HG03520 (cell line): ENCODE measurements at regions not wholly inside any gene's neighbourhood (a gene's known extent, or its start where the extent isn't known, plus 50 kb on each side); places are given as distances from the start of the nearest gene placed in this dataset.
"Not testable (repeated sequence)": the region's sequence is repeated elsewhere in the genome, so short reads cannot be mapped to it uniquely, and the experiment has no call there.

ENCODE experiments used
- ATAC-seq: cut with Tn5 transposase; IDR thresholded peaks from one replicate; pipeline ENCODE4 v1.9.1; 2021; ENCODE audit warnings: mild to moderate bottlenecking, moderate library complexity; ENCODE audit not compliant: unreplicated experiment

DNA sequence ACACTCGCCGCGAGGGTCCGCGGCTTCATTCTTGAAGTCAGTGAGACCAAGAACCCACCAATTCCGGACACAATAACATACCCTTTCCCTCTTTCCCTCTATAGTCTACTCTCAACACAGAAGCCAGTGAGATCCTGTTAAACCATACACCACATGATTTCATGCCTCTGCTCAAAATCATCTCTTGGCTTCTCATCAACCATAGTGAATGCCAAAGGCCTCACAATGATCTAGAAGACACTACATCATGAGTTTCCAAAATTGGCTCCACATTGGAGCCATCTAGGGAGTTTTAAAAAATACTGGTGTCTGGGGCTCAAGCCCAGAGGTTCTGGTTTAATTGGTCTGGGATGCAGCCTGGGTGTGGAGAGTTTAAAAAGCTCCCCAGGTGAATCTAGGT is 124.5 kb downstream of the EFNB1 start:
- ATAC-seq, result no peak

DNA sequence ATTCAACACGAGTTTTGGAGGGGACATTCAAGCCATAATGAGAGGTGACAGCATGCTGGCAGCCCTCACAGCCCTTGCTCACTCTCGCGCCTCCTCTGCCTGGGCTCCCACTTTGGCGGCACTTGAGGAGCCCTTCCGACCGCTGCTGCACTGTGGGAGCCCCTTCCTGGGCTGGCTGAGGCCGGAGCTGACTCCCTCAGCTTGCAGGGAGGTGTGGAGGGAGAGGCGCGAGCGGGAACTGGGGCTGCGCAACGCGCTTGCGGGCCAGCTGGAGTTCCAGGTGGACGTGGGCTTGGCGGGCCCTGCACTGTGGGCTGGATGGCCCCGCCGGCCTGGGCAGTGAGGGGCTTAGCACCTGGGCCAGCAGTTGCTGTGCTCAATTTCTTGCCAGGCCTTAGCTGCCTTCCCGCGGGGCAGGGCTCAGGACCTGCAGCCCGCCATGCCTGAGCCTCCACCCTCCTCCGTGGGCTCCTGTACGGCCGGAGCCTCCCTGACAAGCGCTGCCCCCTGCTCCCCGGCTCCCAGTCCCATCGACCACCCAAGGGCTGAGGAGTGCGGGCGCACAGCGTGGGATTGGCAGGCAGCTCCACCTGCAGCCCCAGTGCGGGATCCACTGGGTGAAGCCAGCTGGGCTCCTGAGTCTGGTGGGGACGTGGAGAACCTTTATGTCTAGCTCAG is 123.3 kb downstream of the EFNB1 start:
- not testable (repeated sequence) for ATAC-seq

DNA sequence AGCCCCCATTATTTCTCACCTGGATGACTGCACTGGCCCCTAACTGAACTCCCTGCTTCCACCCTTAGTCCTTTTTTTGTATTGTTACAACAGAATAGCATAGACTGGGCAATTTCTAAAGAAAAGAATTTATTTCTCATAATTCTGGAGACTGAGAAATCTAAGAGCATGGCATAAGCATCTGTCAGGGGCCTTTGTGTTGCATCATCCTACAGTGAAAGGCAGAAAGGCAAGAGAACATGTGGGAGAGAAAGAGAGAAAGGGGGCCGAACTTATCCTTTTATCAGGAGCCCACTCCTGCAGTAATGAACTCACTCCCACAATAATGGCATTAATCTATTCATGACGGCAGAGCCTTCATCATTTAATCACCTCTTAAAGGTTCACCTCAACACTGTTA is 122.1 kb downstream of the EFNB1 start:
- ATAC-seq, result no peak

DNA sequence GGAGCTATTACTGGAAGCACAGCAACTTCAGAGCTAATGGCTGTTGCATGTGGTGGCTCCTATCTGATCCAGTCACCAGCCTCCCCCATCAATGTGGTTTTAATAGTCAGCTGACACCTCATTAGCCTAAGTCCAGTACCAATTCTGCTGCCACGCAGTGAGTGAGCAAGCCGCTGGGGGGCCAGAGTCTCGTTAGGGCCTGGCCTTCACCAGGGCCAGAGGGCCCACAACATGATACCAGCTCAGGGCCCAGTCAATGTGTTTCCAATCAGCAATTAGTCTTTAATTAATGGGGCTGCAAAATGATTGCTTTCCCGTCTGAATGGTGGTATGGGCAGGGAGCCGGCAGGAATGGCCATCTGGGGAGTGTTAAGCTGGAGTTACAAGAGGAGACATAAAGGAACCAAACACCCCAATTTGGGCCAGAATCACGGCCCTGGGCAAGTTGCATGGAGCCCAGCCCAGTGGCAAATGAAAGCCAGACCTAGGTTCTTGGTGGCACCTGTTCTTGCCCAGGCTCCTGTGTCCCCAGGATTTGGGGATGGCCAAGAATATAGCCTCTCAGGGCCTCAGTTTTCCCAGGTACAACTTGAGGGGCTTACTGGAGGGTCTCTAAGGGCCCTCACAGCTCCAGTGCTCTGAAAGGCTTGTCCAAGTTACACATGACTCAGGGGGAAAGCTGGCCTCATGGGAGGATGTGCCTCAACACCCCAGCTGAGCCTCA is 119.2 kb downstream of the EFNB1 start:
- ATAC-seq, result no peak

DNA sequence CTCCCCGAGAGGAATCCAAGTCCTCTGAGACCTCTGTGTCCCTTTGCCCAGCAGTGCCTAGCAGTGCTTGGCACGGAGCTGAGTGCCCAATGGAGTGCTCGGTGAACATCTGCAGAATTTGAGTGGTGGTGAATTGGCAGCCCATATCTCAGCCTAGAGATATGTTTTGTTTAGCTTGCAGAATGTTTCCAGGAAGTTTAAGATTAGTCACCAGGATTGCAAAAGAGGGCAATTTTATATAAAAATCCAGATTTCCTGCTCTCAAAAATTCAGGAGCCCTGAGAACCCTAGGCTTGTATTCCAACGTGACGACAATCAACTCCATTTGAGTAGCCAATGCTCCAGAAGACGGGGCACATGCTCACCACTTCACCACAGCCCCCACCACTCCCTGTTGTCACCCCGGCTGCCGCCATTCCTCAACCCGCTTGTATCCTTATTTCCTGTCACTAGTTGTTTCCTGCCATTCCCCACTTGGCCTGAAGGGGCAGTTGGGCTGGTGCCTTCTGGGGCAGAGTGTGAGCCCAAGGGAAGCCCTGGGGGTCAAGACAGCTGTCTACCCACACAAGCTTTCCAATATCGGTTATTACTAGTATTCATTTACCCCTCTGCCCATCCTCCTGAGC is 116.9 kb downstream of the EFNB1 start:
- no peak for ATAC-seq

DNA sequence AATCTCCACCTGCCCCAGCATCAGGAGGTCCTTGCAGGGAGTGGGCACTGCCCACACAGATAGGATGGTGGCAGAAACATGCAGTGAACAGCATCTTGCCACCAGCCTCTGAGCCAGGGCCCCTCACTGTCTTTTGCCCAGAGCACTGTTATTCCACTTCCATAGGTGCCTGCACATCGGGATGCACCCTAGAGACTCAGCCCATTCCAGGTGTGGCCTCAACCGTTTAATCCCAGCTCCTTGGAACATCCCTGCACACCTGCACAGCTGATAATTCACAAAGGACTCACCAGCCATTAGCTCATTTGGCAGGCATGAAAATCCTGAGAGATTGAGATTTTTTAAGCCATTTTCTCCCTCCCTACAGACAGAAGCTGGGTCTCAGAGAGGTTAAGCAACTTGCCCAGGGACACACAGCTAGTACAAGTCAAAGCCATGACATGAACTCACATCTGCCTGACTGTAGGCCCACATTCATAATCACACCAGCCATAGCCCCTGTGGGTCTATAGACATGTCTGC is 116.3 kb downstream of the EFNB1 start:
- ATAC-seq, result no peak

DNA sequence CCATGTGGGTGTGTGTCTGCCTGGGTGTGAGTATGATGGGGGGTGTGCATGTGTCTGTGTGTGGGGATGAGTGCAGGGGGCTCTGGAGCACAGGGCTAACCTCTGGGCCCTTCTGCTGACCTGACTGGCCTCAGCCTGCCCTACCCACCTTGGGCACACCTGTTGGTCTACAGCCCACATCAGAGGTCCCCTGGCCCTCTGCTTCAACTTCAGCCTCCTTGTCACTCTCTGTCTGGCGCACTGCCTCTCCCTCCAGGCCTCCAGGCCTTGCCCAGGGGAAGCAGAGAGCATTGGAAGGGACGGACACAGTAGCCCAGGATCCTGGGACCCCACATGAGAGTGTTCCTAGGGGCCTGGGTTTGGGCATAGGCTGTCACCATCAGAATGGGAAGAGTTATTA is 115.4 kb downstream of the EFNB1 start:
- ATAC-seq, result no peak

DNA sequence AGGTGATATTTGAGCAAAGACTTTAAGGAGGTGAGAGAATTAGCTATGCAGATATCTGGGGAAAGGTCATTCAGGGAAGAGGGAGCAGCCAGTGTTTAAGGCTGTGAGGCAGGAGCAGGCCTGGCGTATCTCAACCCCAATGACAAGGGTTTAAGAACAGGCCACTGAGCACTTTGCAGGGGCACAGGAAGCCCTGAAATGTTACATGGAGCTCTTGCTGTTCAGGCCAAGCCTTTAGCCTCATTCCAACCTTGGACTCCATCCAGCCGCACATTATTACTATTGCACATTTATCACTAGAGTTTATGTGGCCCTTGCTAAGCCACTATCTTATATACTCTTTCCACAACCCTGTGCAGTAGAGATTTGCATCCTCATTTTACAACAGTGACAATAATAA is 114.0 kb downstream of the EFNB1 start:
- ATAC-seq, result no peak

DNA sequence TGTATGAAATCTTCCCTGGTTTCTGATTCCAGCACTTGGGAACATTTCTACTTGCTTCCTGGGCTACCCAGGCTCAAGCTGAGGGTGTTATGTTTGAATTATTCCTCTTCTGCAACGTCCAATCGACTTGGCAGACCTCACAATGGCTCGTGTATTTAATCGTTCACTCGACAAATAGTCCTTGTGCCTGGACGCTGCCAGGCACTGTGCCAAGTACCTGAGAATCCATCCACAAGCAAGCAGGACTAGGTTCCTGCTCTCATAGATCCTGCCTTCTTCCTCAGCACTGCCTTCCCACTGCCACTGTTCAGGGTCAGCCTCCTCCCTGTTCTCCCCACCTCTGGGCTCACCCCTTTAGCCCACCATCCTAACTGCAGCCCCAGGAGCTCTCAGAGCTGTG is 113.3 kb downstream of the EFNB1 start:
- no peak for ATAC-seq

DNA sequence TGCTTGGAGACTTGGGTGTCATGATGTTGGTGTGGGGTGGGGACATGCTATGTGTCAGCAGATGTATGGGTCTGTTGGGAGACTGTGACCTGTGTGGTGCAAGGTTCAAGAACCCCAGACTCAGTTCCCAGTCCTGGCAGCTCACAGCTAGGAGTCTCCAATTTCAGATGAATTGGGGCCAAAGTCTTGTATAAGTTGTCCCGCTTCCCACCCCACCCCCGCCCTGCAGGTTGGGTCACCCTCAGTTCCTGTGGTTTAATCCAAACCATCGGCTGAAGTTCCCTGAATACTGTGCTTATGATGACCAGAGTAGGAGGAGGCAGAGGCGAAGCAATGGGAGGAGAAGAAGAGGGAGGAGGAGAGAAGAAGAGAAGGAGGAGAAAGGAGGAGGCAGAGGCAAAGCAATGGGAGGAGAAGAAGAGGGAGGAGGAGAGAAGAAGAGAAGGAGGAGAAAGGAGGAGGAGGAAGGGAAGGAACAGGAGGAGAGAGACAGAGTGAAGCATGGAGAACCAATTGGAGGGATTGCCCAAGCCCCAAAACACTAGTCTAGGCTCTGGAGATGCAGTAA is 112.6 kb downstream of the EFNB1 start:
- ATAC-seq, result no peak

DNA sequence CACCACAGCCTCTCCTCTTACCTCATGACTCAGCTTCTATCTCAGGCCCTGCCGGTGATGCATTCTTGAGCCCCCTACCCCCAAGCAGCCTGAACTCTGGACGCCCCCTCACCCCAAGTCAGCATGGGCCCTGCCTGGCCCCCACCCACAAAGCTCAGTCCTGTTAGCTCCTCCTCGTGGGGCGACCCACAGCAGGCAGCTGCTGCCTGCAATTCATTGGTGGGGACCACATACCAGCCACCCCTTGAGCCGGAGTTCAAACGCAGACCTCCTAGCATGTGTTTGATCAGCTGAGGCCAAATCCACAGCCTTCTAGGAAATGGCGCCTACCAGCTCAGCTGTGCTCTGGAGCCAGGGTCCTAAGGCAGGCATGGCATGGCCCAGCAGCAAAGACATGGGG is 111.8 kb downstream of the EFNB1 start:
- ATAC-seq, result no peak

DNA sequence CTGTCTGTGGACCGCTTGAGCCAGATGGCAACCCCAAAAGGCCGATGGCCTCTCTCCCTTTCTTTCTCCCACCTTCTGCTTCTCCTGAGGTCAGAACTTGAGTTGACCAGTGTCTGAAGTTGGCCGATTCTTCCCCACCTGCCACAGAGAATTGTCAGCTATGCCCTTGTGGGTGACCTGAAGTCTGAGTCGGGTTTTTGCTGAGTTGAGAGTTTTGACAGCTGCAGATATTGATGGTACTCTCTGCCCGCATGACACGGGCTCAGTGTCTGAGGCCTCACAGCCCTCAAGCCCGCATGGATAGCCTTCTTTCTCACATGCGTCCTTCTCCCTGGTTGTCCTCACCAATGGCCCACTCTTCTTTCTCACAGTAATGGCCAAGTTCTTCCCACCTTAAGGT is 111.0 kb downstream of the EFNB1 start:
- ATAC-seq, result no peak

DNA sequence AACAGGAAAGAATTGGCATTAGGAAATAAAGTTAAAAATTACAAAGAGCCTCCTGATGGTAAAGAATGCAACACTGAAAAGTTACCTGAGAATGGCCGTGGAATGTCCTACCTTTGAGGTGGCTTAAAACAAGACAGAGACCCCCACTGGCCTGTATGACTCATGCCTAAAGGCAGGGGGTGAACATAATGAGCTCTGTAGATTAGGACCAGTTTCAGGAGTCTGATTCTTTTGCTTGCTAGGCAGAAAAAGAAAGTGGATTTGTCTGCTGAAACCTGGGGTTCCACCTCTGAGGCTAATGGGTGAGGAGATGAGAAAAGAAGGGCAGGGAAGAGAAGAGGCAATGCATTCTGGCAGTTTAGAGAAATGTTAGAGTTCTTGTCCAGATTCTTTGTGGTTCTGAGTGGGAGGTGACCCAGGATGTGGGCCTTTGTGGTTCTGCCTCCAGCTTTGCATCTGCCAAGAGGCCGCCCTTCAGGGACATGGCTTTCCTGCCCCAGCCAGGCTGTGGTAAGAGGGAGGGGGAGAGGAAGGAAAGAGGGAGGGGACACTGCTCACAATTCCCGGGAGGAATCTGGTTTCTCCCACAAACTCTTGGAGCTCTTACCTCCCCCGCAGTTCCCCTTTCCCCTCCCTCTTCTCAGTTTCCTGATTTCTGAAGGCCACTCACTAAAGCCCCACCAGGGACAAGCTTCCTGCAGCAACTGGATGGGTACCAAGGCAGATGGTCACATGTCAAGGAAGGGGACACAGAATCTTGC is 109.6 kb downstream of the EFNB1 start:
- ATAC-seq, result no peak

DNA sequence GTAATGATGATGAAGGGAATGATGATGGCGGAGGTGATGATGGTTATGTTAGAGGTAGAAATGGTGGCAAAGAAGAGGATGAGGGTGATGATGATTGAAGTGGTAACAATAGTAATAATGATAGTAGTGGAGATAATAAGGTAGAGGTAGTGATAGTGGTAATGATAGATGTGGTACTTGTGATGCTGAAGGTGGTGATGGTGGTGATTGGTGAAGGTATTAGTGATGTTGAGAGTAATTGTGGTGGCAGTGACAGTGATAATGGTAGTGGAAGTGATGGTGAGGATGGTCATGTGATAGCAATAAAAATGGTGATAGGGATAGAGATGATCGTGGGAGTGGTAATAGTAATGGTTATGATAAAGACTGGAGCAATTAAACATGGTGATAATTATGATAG is 108.8 kb downstream of the EFNB1 start:
- ATAC-seq, result no peak

DNA sequence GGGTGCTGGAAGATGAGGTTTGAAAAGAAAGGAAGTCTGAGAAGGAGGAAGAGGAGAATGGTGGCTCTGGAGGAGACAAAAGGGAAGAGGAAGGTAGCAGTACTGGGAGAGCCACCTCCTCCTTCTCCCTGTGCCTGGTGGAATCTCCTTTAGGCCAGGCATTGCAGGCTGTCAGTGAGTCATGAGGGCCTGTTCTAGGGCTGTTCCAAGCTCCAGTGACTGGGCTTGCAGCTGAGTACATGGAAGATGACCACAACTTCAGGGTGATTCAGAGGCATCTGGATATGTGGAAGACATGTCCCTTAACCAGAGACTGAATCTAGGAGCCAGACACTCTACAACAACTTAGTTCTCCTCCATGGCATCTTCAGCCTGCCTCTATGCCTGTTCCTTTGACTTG is 107.8 kb downstream of the EFNB1 start:
- no peak for ATAC-seq

DNA sequence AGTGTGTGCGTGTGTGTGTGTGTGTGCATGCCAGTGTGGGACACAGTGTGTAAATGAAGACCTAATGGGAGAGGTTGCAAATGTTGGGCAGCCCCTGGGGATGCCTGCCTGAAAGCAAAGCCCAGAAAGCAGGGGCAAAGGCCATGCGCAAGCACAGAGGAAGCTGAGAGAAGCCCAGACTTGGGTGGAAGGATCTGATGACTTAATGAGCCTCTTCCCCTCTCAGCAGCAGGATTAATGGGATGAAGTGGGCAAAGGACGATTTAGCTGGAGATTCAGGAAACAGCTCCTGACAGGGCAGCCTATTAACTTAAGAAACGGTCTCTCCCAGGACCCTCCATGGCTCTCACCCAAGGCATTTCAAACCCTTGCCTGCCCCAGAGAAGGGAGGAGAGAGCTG is 107.3 kb downstream of the EFNB1 start:
- no peak for ATAC-seq

DNA sequence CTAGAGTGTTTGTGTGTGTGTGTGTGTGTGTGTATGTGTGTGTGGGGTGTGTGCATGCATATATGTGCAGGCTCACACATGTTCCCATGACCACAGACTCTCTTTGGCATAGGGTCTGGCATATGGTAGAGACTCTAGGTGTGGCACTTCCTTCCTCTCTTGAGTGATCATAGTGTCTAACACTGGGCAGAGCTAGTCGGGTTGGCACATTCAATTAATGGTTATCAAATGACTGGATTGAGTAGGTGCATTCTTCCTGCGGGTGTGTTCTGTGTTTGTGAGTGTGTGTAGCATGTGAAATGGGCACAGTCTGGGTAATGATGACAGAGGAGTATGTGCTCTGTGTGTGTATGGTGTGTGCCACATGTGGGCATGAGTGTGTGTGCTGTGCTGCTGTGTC is 106.5 kb downstream of the EFNB1 start:
- ATAC-seq, result no peak

DNA sequence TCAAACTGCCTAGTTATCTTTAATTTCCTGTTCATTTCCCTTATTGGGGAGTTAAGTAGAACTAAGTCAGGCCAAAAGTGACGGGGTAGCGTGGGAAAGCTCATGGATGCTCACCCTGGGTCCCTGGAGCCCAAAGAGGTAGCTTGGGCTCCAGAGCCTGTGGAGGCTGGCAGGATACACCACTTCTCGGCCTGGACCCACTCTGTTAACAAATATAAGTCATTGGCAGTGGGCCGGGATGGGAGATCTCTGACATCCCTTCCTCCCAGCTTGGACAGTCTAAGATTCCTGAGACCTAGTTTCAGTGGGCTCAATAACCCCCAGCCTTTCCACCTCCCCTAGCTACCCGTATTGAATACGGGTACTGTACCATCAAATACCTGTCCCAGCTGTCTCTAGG is 106.1 kb downstream of the EFNB1 start:
- ATAC-seq, result no peak

DNA sequence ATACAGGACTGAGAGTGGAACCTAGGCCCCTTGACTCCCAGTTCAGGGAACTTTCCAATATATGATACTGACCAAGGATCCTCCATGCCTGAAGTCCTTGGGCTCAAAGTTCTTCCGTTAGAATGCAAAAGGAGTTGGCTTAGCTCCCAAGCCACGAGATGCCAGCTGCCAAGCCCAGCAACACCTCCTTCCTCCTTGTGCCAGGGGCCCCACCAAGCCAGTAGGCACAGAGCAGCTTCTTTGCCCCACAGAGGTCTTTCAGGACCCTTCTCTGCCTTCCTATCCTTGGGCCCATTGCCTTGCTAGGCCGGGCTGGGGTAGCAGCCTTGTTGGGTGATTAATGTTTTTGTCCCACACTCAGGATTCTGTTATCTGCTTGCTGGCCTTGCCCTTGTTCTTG is 105.6 kb downstream of the EFNB1 start:
- no peak for ATAC-seq

DNA sequence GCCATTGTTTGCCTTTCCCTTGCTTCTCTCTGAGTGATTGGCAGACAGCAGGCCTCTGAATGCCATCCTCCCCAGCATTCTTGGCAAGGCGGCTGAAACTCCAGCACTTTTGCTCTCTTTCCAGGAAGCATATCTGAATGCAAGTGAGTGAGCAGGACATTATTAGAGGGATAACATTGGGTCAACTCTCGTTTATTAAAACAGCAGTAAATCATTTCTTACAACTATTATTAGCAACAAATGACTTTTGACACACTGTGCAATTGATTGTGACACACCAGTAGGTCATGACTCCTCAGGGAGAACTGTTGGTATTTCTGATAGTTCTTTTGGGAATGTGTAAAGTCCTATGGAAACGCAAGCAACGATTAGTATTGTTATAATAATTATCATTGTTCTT is 103.8 kb downstream of the EFNB1 start:
- ATAC-seq, result no peak

DNA sequence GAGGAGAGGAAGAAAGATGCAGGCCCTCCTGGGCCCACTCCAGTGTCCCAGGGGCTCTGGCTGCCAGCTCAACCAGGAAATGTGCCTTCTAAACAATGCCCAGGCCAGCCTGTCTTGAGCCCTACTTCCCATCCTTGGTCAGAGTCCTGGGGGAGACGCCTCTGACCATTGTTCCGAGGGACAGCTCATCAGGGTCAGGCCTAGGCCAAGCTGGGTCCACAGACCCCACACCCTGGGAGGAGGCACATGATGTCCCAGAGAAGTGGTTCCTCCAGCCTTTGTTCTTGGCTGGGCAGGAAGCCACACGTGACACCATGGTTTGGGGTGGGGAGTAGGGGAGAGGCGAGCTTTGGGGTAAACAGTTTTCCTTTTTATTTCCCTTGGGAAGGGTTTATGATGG is 102.5 kb downstream of the EFNB1 start:
- no peak for ATAC-seq
